Activated naive CD4-positive, alpha-beta T cell treated with anti-CD3 and anti-CD28 coated beads, Interleukin-2, amount 50 U/mL, for 16 hours (primary cell): ENCODE measurements at regions not wholly inside any gene's neighbourhood (a gene's known extent, or its start where the extent isn't known, plus 50 kb on each side); places are given as distances from the start of the nearest gene placed in this dataset.

Source experiments
- DNase-seq: peaks from one replicate; pipeline ENCODE4 v3.0.0-alpha.2; 2020

- DNase-seq: no peak
Measured at GRCh38 chr10:47107007-47107747, 192.8 kb upstream of the GDF10 start.

- DNase-seq: no peak
Measured at GRCh38 chr10:47109906-47110305, 190.1 kb upstream of the GDF10 start.

GRCh38 chr10:47111329-47111862 lies 188.6 kb upstream of the GDF10 start:
- DNase-seq: no peak

- DNase-seq: no peak
Measured at GRCh38 chr10:47112612-47113011, 187.4 kb upstream of the GDF10 start.

- no peak for DNase-seq
Measured at GRCh38 chr10:47113907-47114500, 186.0 kb upstream of the GDF10 start.

GRCh38 chr10:47114680-47115186 lies 185.3 kb upstream of the GDF10 start:
- DNase-seq: no peak

GRCh38 chr10:47115322-47115721 lies 184.7 kb upstream of the GDF10 start:
- no peak for DNase-seq

GRCh38 chr10:47116445-47116844 lies 183.6 kb upstream of the GDF10 start:
- DNase-seq: no peak

- no peak for DNase-seq
Measured at GRCh38 chr10:47118326-47118725, 181.7 kb upstream of the GDF10 start.

- no peak for DNase-seq
Measured at GRCh38 chr10:47121336-47121735, 178.7 kb upstream of the GDF10 start.

- DNase-seq: no peak
Measured at GRCh38 chr10:47123716-47124288, 176.2 kb upstream of the GDF10 start.

- DNase-seq: no peak
Measured at GRCh38 chr10:47127188-47127785, 172.7 kb upstream of the GDF10 start.

GRCh38 chr10:47130491-47130890 lies 169.5 kb upstream of the GDF10 start:
- no peak for DNase-seq

GRCh38 chr10:47133871-47134570 lies 166.0 kb upstream of the GDF10 start:
- DNase-seq: no peak

- no peak for DNase-seq
Measured at GRCh38 chr10:47136866-47137265, 163.1 kb upstream of the GDF10 start.

- no peak for DNase-seq
Measured at GRCh38 chr10:47137311-47137851, 162.6 kb upstream of the GDF10 start.

- DNase-seq: no peak
Measured at GRCh38 chr10:47139121-47139520, 160.9 kb upstream of the GDF10 start.

- no peak for DNase-seq
Measured at GRCh38 chr10:47140761-47141348, 159.1 kb upstream of the GDF10 start.

GRCh38 chr10:47141349-47141748 lies 158.6 kb upstream of the GDF10 start:
- no peak for DNase-seq

- no peak for DNase-seq
Measured at GRCh38 chr10:47143072-47143471, 156.9 kb upstream of the GDF10 start.

- DNase-seq: no peak
Measured at GRCh38 chr10:47143473-47143872, 156.5 kb upstream of the GDF10 start.

- no peak for DNase-seq
Measured at GRCh38 chr10:47144525-47144924, 155.5 kb upstream of the GDF10 start.
